K562 (cell line): ENCODE measurements at regions not wholly inside any gene's neighbourhood (a gene's known extent, or its start where the extent isn't known, plus 50 kb on each side); places are given as distances from the start of the nearest gene placed in this dataset.

ENCODE experiments used
- ATAC-seq: fragments of 200-7000 bp; cut with Tn5 transposase; 3 replicates; pipeline ENCODE4 v1.9.1; 2020; ENCODE audit warnings: moderate library complexity
- BruUV-seq: library from RNA; stranded (reverse); fragments of 400-500 nt; replicated peaks from 2 replicates; lab custom pipeline; 2021; lab: Mats Ljungman, UMichigan
- CTCF ChIA-PET: fragments of 300-600 bp; formaldehyde crosslinking; extraction: SDS; loops from one replicate; lab custom pipeline; 2021; ENCODE audit warnings: low intra/inter-chr PET ratio; lab: Yijun Ruan, JAX
- POLR2A ChIA-PET: fragments of 300-600, 350-650 bp; sonication (Branson Sonifier 250); formaldehyde crosslinking; extraction: SDS; loops from one replicate; lab custom pipeline; 2021; ENCODE audit warnings: antibody characterized with exemption, inconsistent platforms; lab: Yijun Ruan, JAX
- DNase-seq, 4 experiments: peaks; one replicate each; pipeline versions ENCODE4 v3.0.0 to v3.0.0-alpha.2; 2011 to 2018; ENCODE audit warnings: low spot score in 3 of 4, mixed read lengths in 3 of 4; ENCODE audit errors: extremely low read depth in 1 of 4
- FAIRE-seq: peaks from 2 replicates; lab custom pipeline; 2011; peaks lifted over from hg19 to GRCh38; lab: Jason Lieb, UNC
- H2AFZ ChIP-seq: 2 replicates; pipeline ENCODE4 v1.6.0; 2011; ENCODE audit warnings: low read depth, low read length, control low read depth, inconsistent platforms
- H3K27ac ChIP-seq: fragments of 200-600 bp; 3 replicates; pipeline ENCODE4 v1.8.0; 2011; ENCODE audit warnings: low read depth, mild to moderate bottlenecking, control low read depth, inconsistent platforms, low read length, moderate library complexity, mixed read lengths; ENCODE audit errors: extremely low read depth
- H3K27me3 ChIP-seq, 2 experiments: fragments of 300-600 bp in 1 of 2; 2 replicates in 1 of 2; 3 replicates in 1 of 2; pipeline versions ENCODE4 v1.6.0 to v1.8.0; 2011; ENCODE audit warnings: inconsistent platforms in 2 of 2, low read length in 2 of 2, mild to moderate bottlenecking in 1 of 2, mixed read lengths in 1 of 2, moderate library complexity in 1 of 2; ENCODE audit not compliant: control insufficient read depth in 2 of 2, insufficient read depth in 2 of 2
- H3K36me3 ChIP-seq: fragments of 300-600 bp; 3 replicates; pipeline ENCODE4 v1.8.0; 2011; ENCODE audit warnings: mild to moderate bottlenecking, low read length, inconsistent platforms; ENCODE audit not compliant: control insufficient read depth, insufficient read depth
- H3K4me1 ChIP-seq, 2 experiments: fragments of 200-600 bp in 1 of 2; replicated peaks in 1 of 2; 2 replicates in 1 of 2; 3 replicates in 1 of 2; pipeline versions ENCODE4 v1.5.1 to v1.8.0; 2011; ENCODE audit warnings: inconsistent platforms in 2 of 2, low read length in 2 of 2, mild to moderate bottlenecking in 1 of 2, mixed read lengths in 1 of 2, moderate library complexity in 1 of 2; ENCODE audit not compliant: control insufficient read depth in 2 of 2, insufficient read depth in 2 of 2
- H3K4me2 ChIP-seq: 2 replicates; pipeline ENCODE4 v1.6.1; 2011; ENCODE audit warnings: low read length, control low read depth, inconsistent platforms, mixed read lengths; ENCODE audit not compliant: insufficient read depth
- H3K4me3 ChIP-seq: fragments of 200-600 bp; sonication (generic), shearing (Covaris generic); 2 replicates; pipeline ENCODE4 v1.5.1; 2016; ENCODE audit warnings: control low read depth, inconsistent platforms
- H3K79me2 ChIP-seq: fragments of 200-600 bp; 3 replicates; pipeline ENCODE4 v1.8.0; 2011; ENCODE audit warnings: low read length, inconsistent platforms; ENCODE audit not compliant: control insufficient read depth, insufficient read depth
- H3K9ac ChIP-seq, 2 experiments: 2 replicates each; pipeline versions ENCODE4 v1.6.0 to v1.6.1; 2011; ENCODE audit warnings: low read depth in 2 of 2, low read length in 2 of 2, control low read depth in 1 of 2, inconsistent platforms in 1 of 2, mild to moderate bottlenecking in 1 of 2, mixed read lengths in 1 of 2; ENCODE audit not compliant: insufficient read depth in 1 of 2
- H3K9me1 ChIP-seq: one replicate; pipeline ENCODE4 v1.6.0; 2011; ENCODE audit warnings: inconsistent platforms, mild to moderate bottlenecking, low read length, moderate library complexity; ENCODE audit not compliant: control insufficient read depth, insufficient read depth
- H3K9me3 ChIP-seq: replicated peaks from 2 replicates; pipeline ENCODE4 v1.5.1; 2011; ENCODE audit warnings: low read depth, low read length, inconsistent platforms; ENCODE audit not compliant: control insufficient read depth, insufficient read depth
- H4K20me1 ChIP-seq: replicated peaks from 2 replicates; pipeline ENCODE4 v1.6.1; 2011; ENCODE audit warnings: low read length, inconsistent platforms, mixed read lengths; ENCODE audit not compliant: control insufficient read depth, insufficient read depth
- ATF7 ChIP-seq: fragments of 450-650 bp; IDR thresholded peaks from 2 replicates; pipeline ENCODE4 v1.7.1; 2014; ENCODE audit warnings: mild to moderate bottlenecking, moderate library complexity
- BMI1 ChIP-seq: fragments of 150-350 bp; IDR thresholded peaks from 2 replicates; pipeline ENCODE4 v1.6.1; 2014; ENCODE audit warnings: low read length
- C11orf30 ChIP-seq: fragments of 450-650 bp; IDR thresholded peaks from 2 replicates; pipeline ENCODE4 v1.6.1; 2016; ENCODE audit warnings: low read depth, mild to moderate bottlenecking
- JUND ChIP-seq, 2 experiments: IDR thresholded peaks; 2 replicates in 1 of 2; 3 replicates in 1 of 2; pipeline ENCODE4 v1.6.1; 2011; ENCODE audit warnings: borderline replicate concordance in 2 of 2, low read depth in 2 of 2, low read length in 2 of 2, improper control_type of control experiment in 1 of 2, missing biosample characterization in 1 of 2, missing genetic modification characterization in 1 of 2, missing genetic modification reagents in 1 of 2
- KLF13 ChIP-seq: fragments of 450-650 bp; IDR thresholded peaks from 2 replicates; pipeline ENCODE4 v1.6.1; 2016; ENCODE audit warnings: missing genetic modification characterization, low read depth, mild to moderate bottlenecking, missing compliant biosample characterization, moderate library complexity, borderline replicate concordance
- MECOM ChIP-seq: fragments of 250-450 bp; sonication (Bioruptor Pico); IDR thresholded peaks from 2 replicates; pipeline ENCODE4 v1.8.0; 2022; ENCODE audit warnings: inconsistent platforms
- PHTF2 ChIP-seq: fragments of 250-450 bp; sonication (Bioruptor Pico); IDR thresholded peaks from 2 replicates; pipeline ENCODE4 v1.5.0; 2021; ENCODE audit warnings: mild to moderate bottlenecking
- PTBP1 ChIP-seq: fragments of 200-400 bp; formaldehyde crosslinking; IDR thresholded peaks from 2 replicates; pipeline ENCODE4 v1.6.1; 2017; ENCODE audit warnings: low read depth, low read length
- RBM17 ChIP-seq: fragments of 200-400 bp; formaldehyde crosslinking; IDR thresholded peaks from 2 replicates; pipeline ENCODE4 v1.6.1; 2017; ENCODE audit warnings: low read depth, mild to moderate bottlenecking, low read length, borderline replicate concordance
- SLC30A9 ChIP-seq: fragments of 250-450 bp; sonication (Bioruptor Pico); IDR thresholded peaks from 2 replicates; pipeline ENCODE4 v1.8.0; 2022; ENCODE audit warnings: mild to moderate bottlenecking, moderate library complexity
- SREBF1 ChIP-seq: fragments of 150-350 bp; IDR thresholded peaks from 2 replicates; pipeline ENCODE4 v1.6.1; 2014; ENCODE audit warnings: antibody characterized with exemption, low read depth, low read length, borderline replicate concordance
- TCF3 ChIP-seq: sonication (generic); formaldehyde crosslinking; IDR thresholded peaks from 2 replicates; pipeline ENCODE4 v1.4.0; 2020; ENCODE audit warnings: mild to moderate bottlenecking, missing genetic modification reagents
- TFAM ChIP-seq: fragments of 250-450 bp; sonication (Bioruptor Pico); conservative IDR thresholded peaks from 2 replicates; pipeline ENCODE4 v1.5.0; 2021; ENCODE audit warnings: mild to moderate bottlenecking, moderate library complexity
- ZNF174 ChIP-seq: fragments of 250-450 bp; sonication (Bioruptor Pico); IDR thresholded peaks from 2 replicates; pipeline ENCODE4 v1.4.0; 2020; ENCODE audit warnings: mild to moderate bottlenecking
- ZNF232 ChIP-seq: sonication (generic); formaldehyde crosslinking; IDR thresholded peaks from 2 replicates; pipeline ENCODE4 v1.8.0; 2022; ENCODE audit warnings: mild to moderate bottlenecking, missing genetic modification reagents
- ZNF282 ChIP-seq: sonication (generic); formaldehyde crosslinking; IDR thresholded peaks from 2 replicates; pipeline ENCODE4 v1.8.1; 2023; ENCODE audit warnings: missing genetic modification reagents
- ZNF766 ChIP-seq: fragments of 200-800 bp; sonication (Bioruptor generic); conservative IDR thresholded peaks from 2 replicates; pipeline ENCODE4 v1.6.1; 2016; ENCODE audit warnings: missing genetic modification characterization, missing compliant biosample characterization
- WGBS: fragments of 100-300 bp; shearing (Covaris generic); methylation state at CpG from one replicate; pipeline ENCODE4 v1.1.6; 2016; ENCODE audit warnings: low coverage, mixed read lengths; ENCODE audit not compliant: insufficient coverage; ENCODE audit errors: missing lambda C conversion rate; 5-methylcytosine and 5-hydroxymethylcytosine counted together
- in situ Hi-C: fragments of 300-500 bp; cut with MboI; formaldehyde crosslinking; loops from 4 replicates; pipeline ENCODE4 v1.15.0; 2018; ENCODE audit warnings: inconsistent platforms, mixed read lengths
- intact Hi-C: fragments of 100-400 bp; cut with micrococcal nuclease; formaldehyde crosslinking; loops from 2 replicates; pipeline ENCODE4 v1.14.2; 2022
- TF ChIP-seq, protein P1 (sequence below): fragments of 250-450 bp; sonication (Bioruptor Pico); IDR thresholded peaks from 2 replicates; pipeline ENCODE4 v1.5.0; 2021
- TF ChIP-seq, protein P2 (sequence below), 2 experiments: fragments of 250-450 bp in 1 of 2; fragments of 450-650 bp in 1 of 2; sonication (Bioruptor Pico) in 1 of 2; IDR thresholded peaks; 2 replicates each; pipeline versions ENCODE4 v1.6.1 to v1.8.0; 2016 to 2021; ENCODE audit warnings: mild to moderate bottlenecking in 2 of 2, moderate library complexity in 2 of 2, missing compliant biosample characterization in 1 of 2, missing genetic modification characterization in 1 of 2
- TF ChIP-seq, protein P3 (sequence below): fragments of 450-650 bp; IDR thresholded peaks from 2 replicates; pipeline ENCODE4 v1.6.1; 2016; ENCODE audit warnings: missing biosample characterization, missing genetic modification characterization

DNA sequence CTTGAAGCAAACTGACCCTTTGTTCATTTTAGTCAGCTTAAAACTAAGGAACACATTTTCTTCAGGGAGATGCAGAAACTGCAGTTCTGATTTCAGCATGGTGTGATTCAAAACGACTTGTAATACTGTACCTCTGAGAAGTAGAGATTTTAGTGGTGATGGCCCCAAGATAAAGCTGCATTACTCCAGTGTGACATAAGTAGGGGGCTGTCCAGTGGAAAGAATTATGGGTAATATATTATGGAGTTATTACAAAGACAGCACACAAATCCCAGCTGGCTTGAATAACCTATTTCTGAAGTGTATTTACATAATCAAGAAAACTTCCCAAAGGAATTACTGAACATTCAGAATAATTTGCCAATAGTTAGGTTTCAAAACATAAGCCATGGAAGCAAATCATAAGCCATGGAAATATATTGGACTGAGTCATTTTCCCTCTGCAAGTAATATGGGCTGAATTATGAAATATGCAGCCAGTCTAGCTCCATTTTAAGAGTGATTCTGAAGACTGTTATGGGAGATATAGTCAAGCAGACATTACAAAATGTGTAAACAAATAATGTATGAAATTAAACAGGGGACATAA lies 133.7 kb upstream of the FBXL17 start (continued):
- TF ChIP-seq BMI1 (no peak), ZNF232 (CRISPR knock-in tag) (no peak), MECOM (CRISPR knock-in tag) (no peak), JUND (IDR thresholded peaks at IDR 0.05; ENCODE audit: borderline replicate concordance, low read depth, low read length) (no peak), JUND (tag; IDR thresholded peaks at IDR 0.05; ENCODE audit: borderline replicate concordance, low read depth, low read length) (no peak), ZNF174 (CRISPR knock-in tag) (no peak), C11orf30 (no peak), ZNF766 (CRISPR knock-in tag) (no peak)

DNA sequence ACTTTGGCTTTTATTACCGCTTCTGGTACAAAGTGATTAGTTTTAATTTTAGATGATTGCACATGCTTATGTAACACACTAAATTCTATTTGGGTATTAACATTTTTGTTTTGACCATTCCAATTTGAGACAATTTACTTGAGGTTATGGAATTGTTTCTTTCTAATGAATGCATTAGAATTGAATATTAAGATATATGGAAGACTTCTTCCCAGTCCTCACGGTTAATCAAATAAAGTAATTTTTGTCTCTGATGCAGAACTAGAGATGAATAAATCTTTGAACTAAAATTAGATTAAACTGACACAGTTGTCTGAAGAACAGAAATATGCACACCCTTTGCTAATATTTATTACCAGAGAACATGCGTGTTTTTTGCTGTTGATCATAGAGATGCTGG lies 127.1 kb upstream of the FBXL17 start:
- 0% methylated on average over 3 of the region's 3 CpGs for WGBS
- Histone ChIP-seq H2AFZ (no peak overlapping the region), H3K27ac (no peak overlapping the region), H4K20me1 (no peaks in the 10 kb centered on the region), H3K79me2 (no peaks in the 10 kb centered on the region), H3K9me1 (no peaks in the 10 kb centered on the region), H3K9me3 (no peaks in the 10 kb centered on the region), H3K27me3 (no peaks in the 10 kb centered on the region; a peak in 1 of 5 replicates), H3K9ac (no peak overlapping the region), H3K36me3 (no peaks in the 10 kb centered on the region), H3K4me3 (no peak overlapping the region), H3K4me1 (no peaks in the 10 kb centered on the region), H3K4me2 (no peak overlapping the region)
- ATAC-seq (no peak), FAIRE-seq (no peak), DNase-seq (no peak)
- in situ Hi-C loops (no loop called here), intact Hi-C loops (no loop called here)
- no TSS peak for BruUV-seq
- CTCF ChIA-PET = no interaction called here
- POLR2A ChIA-PET = no interaction called here
- TF ChIP-seq, protein P1, sequence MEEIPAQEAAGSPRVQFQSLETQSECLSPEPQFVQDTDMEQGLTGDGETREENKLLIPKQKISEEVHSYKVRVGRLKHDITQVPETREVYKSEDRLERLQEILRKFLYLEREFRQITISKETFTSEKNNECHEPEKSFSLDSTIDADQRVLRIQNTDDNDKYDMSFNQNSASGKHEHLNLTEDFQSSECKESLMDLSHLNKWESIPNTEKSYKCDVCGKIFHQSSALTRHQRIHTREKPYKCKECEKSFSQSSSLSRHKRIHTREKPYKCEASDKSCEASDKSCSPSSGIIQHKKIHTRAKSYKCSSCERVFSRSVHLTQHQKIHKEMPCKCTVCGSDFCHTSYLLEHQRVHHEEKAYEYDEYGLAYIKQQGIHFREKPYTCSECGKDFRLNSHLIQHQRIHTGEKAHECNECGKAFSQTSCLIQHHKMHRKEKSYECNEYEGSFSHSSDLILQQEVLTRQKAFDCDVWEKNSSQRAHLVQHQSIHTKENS (CRISPR knock-in tag) = no peak
- TF ChIP-seq ATF7 (no peak), SREBF1 (no peak), KLF13 (tag) (no peak), SLC30A9 (CRISPR knock-in tag) (no peak), PTBP1 (no peak), ZNF282 (CRISPR knock-in tag) (no peak), RBM17 (no peak), TCF3 (CRISPR knock-in tag) (no peak), PHTF2 (CRISPR knock-in tag) (no peak), TFAM (CRISPR knock-in tag) (no peak)
- TF ChIP-seq, protein P2, sequence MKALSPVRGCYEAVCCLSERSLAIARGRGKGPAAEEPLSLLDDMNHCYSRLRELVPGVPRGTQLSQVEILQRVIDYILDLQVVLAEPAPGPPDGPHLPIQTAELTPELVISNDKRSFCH (CRISPR knock-in tag; IDR thresholded peaks at IDR 0.05) = no peak
- TF ChIP-seq, protein P2 (tag; IDR thresholded peaks at IDR 0.05) = no peak
- TF ChIP-seq, protein P3, sequence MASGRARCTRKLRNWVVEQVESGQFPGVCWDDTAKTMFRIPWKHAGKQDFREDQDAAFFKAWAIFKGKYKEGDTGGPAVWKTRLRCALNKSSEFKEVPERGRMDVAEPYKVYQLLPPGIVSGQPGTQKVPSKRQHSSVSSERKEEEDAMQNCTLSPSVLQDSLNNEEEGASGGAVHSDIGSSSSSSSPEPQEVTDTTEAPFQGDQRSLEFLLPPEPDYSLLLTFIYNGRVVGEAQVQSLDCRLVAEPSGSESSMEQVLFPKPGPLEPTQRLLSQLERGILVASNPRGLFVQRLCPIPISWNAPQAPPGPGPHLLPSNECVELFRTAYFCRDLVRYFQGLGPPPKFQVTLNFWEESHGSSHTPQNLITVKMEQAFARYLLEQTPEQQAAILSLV (tag) = no peak
